Type B pancreatic cell (in vitro differentiated cells): ENCODE measurements at regions not wholly inside any gene's neighbourhood (a gene's known extent, or its start where the extent isn't known, plus 50 kb on each side); places are given as distances from the start of the nearest gene placed in this dataset.

ENCODE experiments used
- DNase-seq: peaks from one replicate; pipeline ENCODE4 v3.0.0; 2021; ENCODE audit warnings: mixed read lengths; ENCODE audit not compliant: unreplicated experiment; ENCODE audit errors: extremely low spot score
- H3K27ac Mint-ChIP-seq: 2 replicates; pipeline ENCODE4 v1.8.0; 2021; ENCODE audit warnings: mild to moderate bottlenecking, mixed read lengths
- H3K27me3 Mint-ChIP-seq: 2 replicates; pipeline ENCODE4 v1.8.0; 2021; ENCODE audit warnings: mixed read lengths
- H3K36me3 Mint-ChIP-seq: 2 replicates; pipeline ENCODE4 v1.8.0; 2021; ENCODE audit warnings: mixed read lengths
- H3K4me1 Mint-ChIP-seq: one replicate; pipeline ENCODE4 v1.8.0; 2021; ENCODE audit warnings: mixed read lengths; ENCODE audit not compliant: unreplicated experiment
- H3K4me3 Mint-ChIP-seq: 2 replicates; pipeline ENCODE4 v1.8.0; 2021; ENCODE audit warnings: mild to moderate bottlenecking, mixed read lengths
- H3K9me3 Mint-ChIP-seq: 2 replicates; pipeline ENCODE4 v1.8.0; 2021; ENCODE audit warnings: mixed read lengths
- CTCF ChIP-seq: fragments of 200-600 bp; sonication (generic); conservative IDR thresholded peaks from 2 replicates; pipeline ENCODE4 v1.5.0; 2021; ENCODE audit warnings: antibody characterized with exemption, mild to moderate bottlenecking

DNA sequence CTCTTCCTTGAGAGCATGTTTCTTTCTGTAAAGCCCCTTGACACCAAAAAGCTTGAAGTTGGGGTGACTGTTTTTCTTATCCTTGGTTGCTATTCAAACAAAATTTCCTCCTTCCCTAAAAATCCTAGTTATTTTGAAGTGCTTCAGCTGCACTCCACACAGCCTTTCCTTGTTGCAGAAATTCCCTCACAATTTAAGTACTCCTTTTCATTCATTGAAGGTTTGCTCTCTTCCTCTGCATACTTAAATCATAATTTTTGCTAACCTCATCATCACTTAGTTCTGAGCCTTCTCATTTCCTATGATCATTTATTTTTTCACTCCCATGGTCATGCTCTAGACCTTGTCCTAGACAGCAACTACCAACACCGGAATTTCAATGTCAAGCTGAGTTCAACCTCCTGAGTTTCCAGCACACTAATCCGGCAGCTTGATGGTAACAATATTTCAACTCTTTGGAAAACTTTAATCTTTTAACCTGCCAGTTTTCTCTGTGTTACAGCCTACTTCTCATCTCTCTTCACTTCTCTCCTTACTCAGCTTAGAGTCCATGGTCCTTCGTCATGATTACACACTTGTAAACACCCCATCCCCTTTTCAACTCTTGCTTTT is 78.7 kb upstream of the ACTBL2 start:
- Mint-ChIP-seq H3K36me3 (no peaks in the 10 kb centered on the region), H3K9me3 (peaks cover 6% of the 10 kb centered on the region), H3K27me3 (no peaks in the 10 kb centered on the region), H3K4me3 (no peak overlapping the region), H3K27ac (no peak overlapping the region), H3K4me1 (peaks cover 6% of the 10 kb centered on the region)
- no peak for TF ChIP-seq CTCF
- DNase-seq = no peak

DNA sequence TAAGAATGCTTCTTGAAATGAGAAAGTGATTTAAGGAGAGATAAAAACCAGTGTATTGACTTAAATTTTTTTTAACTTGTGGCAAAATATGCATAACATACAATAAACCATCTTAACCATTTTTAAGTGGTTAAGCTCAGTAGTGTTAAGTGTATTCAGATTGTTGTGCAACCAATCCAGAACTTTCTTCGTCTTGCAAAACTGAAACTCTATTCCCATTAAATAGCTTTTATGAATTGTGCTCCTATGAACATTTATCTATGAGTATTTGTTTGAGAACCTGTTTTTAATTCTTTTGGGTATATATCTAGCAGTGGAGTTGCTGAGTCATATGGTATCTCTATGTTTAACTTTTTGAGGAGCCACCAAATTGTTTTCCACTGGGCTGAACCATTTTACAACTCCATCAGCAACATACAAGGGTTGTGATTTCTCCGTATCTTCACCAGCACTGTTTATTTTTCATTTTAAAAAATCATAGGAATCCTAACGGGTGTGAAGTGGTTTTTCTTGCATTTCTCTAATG is 76.6 kb upstream of the ACTBL2 start:
- peaks cover 6% of the 10 kb centered on the region for H3K9me3 Mint-ChIP-seq
- peaks cover 6% of the 10 kb centered on the region for H3K4me1 Mint-ChIP-seq
- H3K4me3 Mint-ChIP-seq = no peak overlapping the region
- no peak overlapping the region for H3K27ac Mint-ChIP-seq
- H3K36me3 Mint-ChIP-seq = no peaks in the 10 kb centered on the region
- H3K27me3 Mint-ChIP-seq = no peaks in the 10 kb centered on the region
- no peak for TF ChIP-seq CTCF
- DNase-seq = no peak

DNA sequence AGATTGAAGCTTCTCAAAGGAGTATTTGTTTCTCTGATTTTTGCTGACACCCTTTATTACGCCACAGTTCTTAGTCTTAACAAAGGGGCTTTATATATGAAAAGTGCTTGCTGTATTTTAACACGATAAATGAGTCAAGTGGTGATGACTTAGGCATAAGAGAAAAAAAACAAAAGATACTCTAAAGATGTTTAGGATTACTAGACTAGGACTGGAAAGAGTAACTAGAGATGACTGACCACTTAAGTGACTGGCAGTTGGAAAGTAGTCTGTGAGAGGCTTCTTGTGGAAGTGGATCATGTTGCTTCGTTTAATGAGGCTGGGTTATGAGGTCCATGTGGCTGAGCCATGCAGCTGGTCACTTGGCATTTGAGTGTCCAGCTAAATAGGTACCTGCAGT is 69.4 kb upstream of the ACTBL2 start:
- Mint-ChIP-seq H3K4me3 (no peak overlapping the region), H3K4me1 (peaks cover 8% of the 10 kb centered on the region), H3K9me3 (peaks cover 9% of the 10 kb centered on the region), H3K27ac (no peak overlapping the region), H3K27me3 (no peaks in the 10 kb centered on the region), H3K36me3 (no peaks in the 10 kb centered on the region)
- no peak for DNase-seq
- TF ChIP-seq CTCF = no peak

DNA sequence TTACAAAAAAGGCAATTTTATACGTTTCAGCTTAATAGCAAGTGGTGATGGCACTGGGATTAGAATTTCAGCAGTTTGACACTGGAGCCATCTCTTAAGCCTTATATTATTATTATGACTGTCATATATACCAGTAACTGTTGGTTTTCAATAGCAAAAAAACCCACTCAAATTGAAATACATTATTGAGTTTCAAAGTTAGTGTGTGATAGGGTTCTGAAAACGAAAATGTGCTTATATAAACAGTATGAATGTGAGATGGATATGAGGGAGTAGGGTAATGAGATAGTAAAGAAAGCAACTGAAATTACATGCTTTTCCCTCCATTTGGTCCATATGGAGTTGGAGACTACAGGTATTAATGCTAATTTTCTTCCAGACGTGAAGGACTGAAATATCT is 68.6 kb upstream of the ACTBL2 start:
- H3K9me3 Mint-ChIP-seq = peaks cover 9% of the 10 kb centered on the region
- no peak overlapping the region for H3K4me3 Mint-ChIP-seq
- no peak for DNase-seq
- H3K4me1 Mint-ChIP-seq = peaks cover 8% of the 10 kb centered on the region
- no peaks in the 10 kb centered on the region for H3K27me3 Mint-ChIP-seq
- no peak overlapping the region for H3K27ac Mint-ChIP-seq
- no peak for TF ChIP-seq CTCF
- H3K36me3 Mint-ChIP-seq = no peaks in the 10 kb centered on the region

GRCh38 chr5:57550132-57550531 is 67.5 kb upstream of the ACTBL2 start:
- no peaks in the 10 kb centered on the region for H3K36me3 Mint-ChIP-seq
- peaks cover 8% of the 10 kb centered on the region for H3K4me1 Mint-ChIP-seq
- H3K4me3 Mint-ChIP-seq = no peak overlapping the region
- no peaks in the 10 kb centered on the region for H3K27me3 Mint-ChIP-seq
- no peak overlapping the region for H3K27ac Mint-ChIP-seq
- H3K9me3 Mint-ChIP-seq = peaks cover 9% of the 10 kb centered on the region
- no peak for DNase-seq
- TF ChIP-seq CTCF = no peak
